Right lobe of liver (tissue), 4 donors: ENCODE measurements at regions not wholly inside any gene's neighbourhood (a gene's known extent, or its start where the extent isn't known, plus 50 kb on each side); places are given as distances from the start of the nearest gene placed in this dataset.

Source experiments
- CTCF ChIP-seq, 4 donors: fragments of 200-600 bp in 3 of 4; fragments of 450-650 bp in 1 of 4; IDR thresholded peaks; one replicate each; pipeline versions ENCODE4 v1.5.1 to v1.8.0; 2016 to 2022; ENCODE audit warnings: antibody characterized with exemption in 4 of 4, mild to moderate bottlenecking in 2 of 4
- POLR2A ChIP-seq: fragments of 450-650 bp; IDR thresholded peaks from one replicate; pipeline ENCODE4 v1.6.1; 2017; ENCODE audit warnings: antibody characterized with exemption, mild to moderate bottlenecking
- donor health status: DM: no; HTN: no; CAD: no.
- donor health status: DM: no; HTN: no; CAD: no.
- donor health status: DM: no; HTN: yes; CAD: no.

- no peak for TF ChIP-seq CTCF (IDR thresholded peaks at IDR 0.05)
- no peak for TF ChIP-seq POLR2A
Observed at GRCh38 chr2:150088538-150088937, 398.9 kb downstream of the RND3 start.
